Type B pancreatic cell (in vitro differentiated cells): ENCODE measurements at regions not wholly inside any gene's neighbourhood (a gene's known extent, or its start where the extent isn't known, plus 50 kb on each side); places are given as distances from the start of the nearest gene placed in this dataset.

ENCODE experiments used
- DNase-seq: peaks from one replicate; pipeline ENCODE4 v3.0.0; 2021; ENCODE audit warnings: mixed read lengths; ENCODE audit not compliant: unreplicated experiment; ENCODE audit errors: extremely low spot score
- H3K27ac Mint-ChIP-seq: 2 replicates; pipeline ENCODE4 v1.8.0; 2021; ENCODE audit warnings: mild to moderate bottlenecking, mixed read lengths
- H3K27me3 Mint-ChIP-seq: 2 replicates; pipeline ENCODE4 v1.8.0; 2021; ENCODE audit warnings: mixed read lengths
- H3K36me3 Mint-ChIP-seq: 2 replicates; pipeline ENCODE4 v1.8.0; 2021; ENCODE audit warnings: mixed read lengths
- H3K4me1 Mint-ChIP-seq: one replicate; pipeline ENCODE4 v1.8.0; 2021; ENCODE audit warnings: mixed read lengths; ENCODE audit not compliant: unreplicated experiment
- H3K4me3 Mint-ChIP-seq: 2 replicates; pipeline ENCODE4 v1.8.0; 2021; ENCODE audit warnings: mild to moderate bottlenecking, mixed read lengths
- H3K9me3 Mint-ChIP-seq: 2 replicates; pipeline ENCODE4 v1.8.0; 2021; ENCODE audit warnings: mixed read lengths
- TF ChIP-seq, protein P1 (sequence below): fragments of 200-600 bp; sonication (generic); conservative IDR thresholded peaks from 2 replicates; pipeline ENCODE4 v1.5.0; 2021; ENCODE audit warnings: antibody characterized with exemption, mild to moderate bottlenecking

DNA sequence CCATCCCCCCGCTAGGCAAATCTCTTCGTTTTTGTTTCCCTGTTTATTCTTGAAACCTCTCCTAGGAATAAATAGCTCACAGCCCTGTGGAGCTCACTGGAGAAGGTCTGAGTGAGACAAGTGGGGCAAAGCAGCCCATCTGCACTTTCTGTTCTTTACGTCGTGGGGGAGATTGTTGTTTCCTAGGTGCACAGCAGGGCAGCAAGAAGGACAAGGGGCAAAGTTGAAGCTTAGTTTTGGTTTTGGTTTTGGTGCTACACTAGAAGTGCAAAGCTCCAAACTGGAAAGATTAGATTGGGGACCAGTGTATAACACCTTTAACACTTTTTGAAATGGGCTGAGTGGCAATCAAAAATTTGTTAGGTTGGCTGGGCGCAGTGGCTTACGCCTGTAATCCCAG lies 76.6 kb downstream of the GPR88 start:
- Mint-ChIP-seq H3K27ac (no peak overlapping the region), H3K36me3 (no peaks in the 10 kb centered on the region), H3K4me1 (peaks cover 11% of the 10 kb centered on the region), H3K27me3 (peaks cover 5% of the 10 kb centered on the region), H3K9me3 (no peaks in the 10 kb centered on the region), H3K4me3 (no peak overlapping the region)
- TF ChIP-seq, protein P1, sequence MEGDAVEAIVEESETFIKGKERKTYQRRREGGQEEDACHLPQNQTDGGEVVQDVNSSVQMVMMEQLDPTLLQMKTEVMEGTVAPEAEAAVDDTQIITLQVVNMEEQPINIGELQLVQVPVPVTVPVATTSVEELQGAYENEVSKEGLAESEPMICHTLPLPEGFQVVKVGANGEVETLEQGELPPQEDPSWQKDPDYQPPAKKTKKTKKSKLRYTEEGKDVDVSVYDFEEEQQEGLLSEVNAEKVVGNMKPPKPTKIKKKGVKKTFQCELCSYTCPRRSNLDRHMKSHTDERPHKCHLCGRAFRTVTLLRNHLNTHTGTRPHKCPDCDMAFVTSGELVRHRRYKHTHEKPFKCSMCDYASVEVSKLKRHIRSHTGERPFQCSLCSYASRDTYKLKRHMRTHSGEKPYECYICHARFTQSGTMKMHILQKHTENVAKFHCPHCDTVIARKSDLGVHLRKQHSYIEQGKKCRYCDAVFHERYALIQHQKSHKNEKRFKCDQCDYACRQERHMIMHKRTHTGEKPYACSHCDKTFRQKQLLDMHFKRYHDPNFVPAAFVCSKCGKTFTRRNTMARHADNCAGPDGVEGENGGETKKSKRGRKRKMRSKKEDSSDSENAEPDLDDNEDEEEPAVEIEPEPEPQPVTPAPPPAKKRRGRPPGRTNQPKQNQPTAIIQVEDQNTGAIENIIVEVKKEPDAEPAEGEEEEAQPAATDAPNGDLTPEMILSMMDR = no peak
- no peak for DNase-seq

DNA sequence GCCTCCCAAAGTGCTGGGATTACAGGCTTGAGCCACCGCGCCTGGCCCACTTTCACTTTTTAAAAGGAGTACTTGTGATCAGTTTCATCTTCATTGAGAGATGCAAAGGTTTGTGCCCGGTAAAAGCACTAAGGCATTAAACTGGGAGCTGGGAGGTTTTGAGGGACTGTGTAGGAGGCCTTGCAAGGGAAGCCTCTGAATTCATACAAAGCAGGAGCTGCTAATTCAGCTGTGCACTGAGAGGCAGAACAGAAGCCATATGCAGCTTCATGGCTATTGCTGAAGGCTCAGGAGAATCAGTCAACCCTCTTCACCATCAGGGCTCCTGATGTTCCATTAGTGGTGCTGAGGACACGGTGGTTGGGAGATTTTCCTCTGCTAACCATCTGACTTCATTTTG lies 77.7 kb downstream of the GPR88 start:
- Mint-ChIP-seq H3K27me3 (peaks cover 5% of the 10 kb centered on the region), H3K9me3 (no peaks in the 10 kb centered on the region), H3K36me3 (no peaks in the 10 kb centered on the region), H3K4me3 (no peak overlapping the region), H3K4me1 (peaks cover 9% of the 10 kb centered on the region), H3K27ac (no peak overlapping the region)
- TF ChIP-seq, protein P1 = no peak
- no peak for DNase-seq

DNA sequence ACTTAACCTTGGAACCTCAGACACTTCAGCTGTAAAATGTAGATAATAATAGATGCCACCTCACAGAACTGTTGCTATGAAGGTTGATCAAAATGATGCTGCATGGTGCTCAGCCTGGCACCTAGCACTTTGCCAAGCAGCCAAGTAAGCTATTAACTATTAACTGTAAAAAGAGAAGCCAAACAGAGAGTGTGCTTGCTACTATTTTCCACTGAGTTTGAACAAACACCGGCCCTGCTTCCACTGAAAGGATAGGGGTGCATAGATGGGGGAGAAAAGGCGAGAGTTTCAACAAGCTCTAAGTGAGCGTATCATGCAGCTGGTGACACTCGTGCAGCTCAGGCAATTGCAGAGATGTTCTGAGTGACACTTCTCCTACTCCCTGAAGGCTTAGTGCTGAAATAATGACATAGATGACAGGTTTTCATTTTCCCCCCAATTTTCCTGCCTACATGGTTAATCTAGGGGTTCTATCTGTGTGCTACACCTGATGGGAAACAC lies 78.2 kb downstream of the GPR88 start:
- H3K27ac Mint-ChIP-seq = no peak overlapping the region
- no peaks in the 10 kb centered on the region for H3K9me3 Mint-ChIP-seq
- TF ChIP-seq, protein P1 = no peak
- peaks cover 4% of the 10 kb centered on the region for H3K4me1 Mint-ChIP-seq
- no peak overlapping the region for H3K4me3 Mint-ChIP-seq
- peaks cover 5% of the 10 kb centered on the region for H3K27me3 Mint-ChIP-seq
- no peak for DNase-seq
- no peaks in the 10 kb centered on the region for H3K36me3 Mint-ChIP-seq

DNA sequence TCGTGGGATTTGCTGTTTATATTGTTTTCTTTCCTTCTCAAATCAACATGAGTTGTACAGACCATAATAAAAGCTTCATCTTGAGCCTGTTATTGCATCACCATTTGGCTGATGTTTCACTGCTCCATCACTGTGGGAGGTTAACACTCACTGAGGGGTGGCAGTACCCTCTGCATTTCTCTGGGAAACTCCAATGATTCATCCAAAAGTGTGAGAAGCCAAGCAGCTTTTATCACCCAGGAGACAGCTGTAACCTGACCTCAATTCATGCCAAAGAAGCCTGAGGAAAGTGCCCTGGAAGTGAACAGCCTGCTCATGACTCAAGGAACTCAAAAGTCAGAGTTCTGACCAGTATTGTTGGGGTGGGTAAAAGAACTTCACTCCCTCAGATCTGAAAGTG lies 84.1 kb downstream of the GPR88 start:
- Mint-ChIP-seq H3K27me3 (peaks cover 5% of the 10 kb centered on the region), H3K4me1 (peaks cover 32% of the 10 kb centered on the region), H3K27ac (no peak overlapping the region), H3K9me3 (no peaks in the 10 kb centered on the region), H3K4me3 (no peak overlapping the region), H3K36me3 (no peaks in the 10 kb centered on the region)
- DNase-seq = no peak
- TF ChIP-seq, protein P1 = no peak

DNA sequence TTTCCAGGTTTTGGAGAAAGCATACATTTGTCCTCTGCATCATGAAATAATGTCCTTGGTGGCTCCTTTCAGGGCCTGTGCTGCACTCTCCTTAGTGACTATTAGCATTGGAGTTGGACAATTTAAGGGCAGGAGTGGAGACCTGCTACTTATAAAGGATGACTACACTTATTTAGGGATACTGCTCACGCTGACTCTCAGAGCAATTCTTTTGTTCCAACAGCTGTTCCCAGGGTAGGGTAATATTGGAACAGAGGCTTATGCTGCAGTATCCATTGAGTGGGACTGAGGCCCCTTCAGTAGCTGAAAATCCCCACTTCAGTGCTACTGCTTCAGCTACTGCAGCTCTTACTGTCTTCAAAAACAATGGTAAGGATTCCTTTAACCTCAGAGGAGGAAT lies 84.6 kb downstream of the GPR88 start:
- no peaks in the 10 kb centered on the region for H3K36me3 Mint-ChIP-seq
- peaks cover 5% of the 10 kb centered on the region for H3K27me3 Mint-ChIP-seq
- TF ChIP-seq, protein P1 = no peak
- H3K27ac Mint-ChIP-seq = no peak overlapping the region
- no peak overlapping the region for H3K4me3 Mint-ChIP-seq
- peaks cover 36% of the 10 kb centered on the region for H3K4me1 Mint-ChIP-seq
- H3K9me3 Mint-ChIP-seq = no peaks in the 10 kb centered on the region
- DNase-seq = no peak
